ENCODE measurements at regions not wholly inside any gene's neighbourhood (a gene's known extent, or its start where the extent isn't known, plus 50 kb on each side); places are given as distances from the start of the nearest gene placed in this dataset.
"Not testable (repeated sequence)": the region's sequence is repeated elsewhere in the genome, so short reads cannot be mapped to it uniquely, and the experiment has no call there.

DNA sequence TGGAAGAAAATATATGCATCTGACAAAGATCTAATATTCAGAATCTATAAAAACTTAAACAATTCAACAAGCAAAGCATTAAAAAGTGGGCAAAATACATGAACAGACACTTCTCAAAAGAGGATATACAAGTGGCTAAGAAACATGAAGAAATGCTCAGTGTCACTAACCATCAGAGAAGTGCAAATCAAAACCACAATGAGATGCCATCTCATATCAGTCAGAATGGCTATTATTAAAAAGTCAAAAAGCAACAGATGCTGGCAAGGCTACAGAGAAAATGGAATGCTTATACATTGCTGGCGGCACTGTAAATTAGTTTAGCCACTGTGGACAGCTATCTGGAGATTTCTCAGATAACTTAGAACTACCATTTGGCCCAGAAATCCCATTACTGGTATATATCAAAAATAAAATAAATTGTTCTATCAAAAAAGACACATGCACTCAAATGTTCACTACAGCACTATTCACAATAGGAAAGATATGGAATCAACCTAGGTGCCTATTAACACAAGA is 179.5 kb downstream of the PCTP start:
- ATAC-seq (ENCODE audit: low read depth) (no peak), DNase-seq (no peak)
- Mint-ChIP-seq H3K4me1 (no peaks in the 10 kb centered on the region), H3K27ac (no peak overlapping the region), H3K36me3 (ENCODE audit: low read depth) (no peaks in the 10 kb centered on the region), H3K4me3 (no peak overlapping the region), H3K9me3 (peaks cover 2% of the 10 kb centered on the region), H3K27me3 (peaks cover 4% of the 10 kb centered on the region)
- intact Hi-C loops (cut with micrococcal nuclease) = no loop called here
- TF ChIP-seq, protein P1, sequence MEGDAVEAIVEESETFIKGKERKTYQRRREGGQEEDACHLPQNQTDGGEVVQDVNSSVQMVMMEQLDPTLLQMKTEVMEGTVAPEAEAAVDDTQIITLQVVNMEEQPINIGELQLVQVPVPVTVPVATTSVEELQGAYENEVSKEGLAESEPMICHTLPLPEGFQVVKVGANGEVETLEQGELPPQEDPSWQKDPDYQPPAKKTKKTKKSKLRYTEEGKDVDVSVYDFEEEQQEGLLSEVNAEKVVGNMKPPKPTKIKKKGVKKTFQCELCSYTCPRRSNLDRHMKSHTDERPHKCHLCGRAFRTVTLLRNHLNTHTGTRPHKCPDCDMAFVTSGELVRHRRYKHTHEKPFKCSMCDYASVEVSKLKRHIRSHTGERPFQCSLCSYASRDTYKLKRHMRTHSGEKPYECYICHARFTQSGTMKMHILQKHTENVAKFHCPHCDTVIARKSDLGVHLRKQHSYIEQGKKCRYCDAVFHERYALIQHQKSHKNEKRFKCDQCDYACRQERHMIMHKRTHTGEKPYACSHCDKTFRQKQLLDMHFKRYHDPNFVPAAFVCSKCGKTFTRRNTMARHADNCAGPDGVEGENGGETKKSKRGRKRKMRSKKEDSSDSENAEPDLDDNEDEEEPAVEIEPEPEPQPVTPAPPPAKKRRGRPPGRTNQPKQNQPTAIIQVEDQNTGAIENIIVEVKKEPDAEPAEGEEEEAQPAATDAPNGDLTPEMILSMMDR (IDR thresholded peaks at IDR 0.05) = no peak
- ChIA-PET CTCF (no interaction called here), POLR2A (no interaction called here)

DNA sequence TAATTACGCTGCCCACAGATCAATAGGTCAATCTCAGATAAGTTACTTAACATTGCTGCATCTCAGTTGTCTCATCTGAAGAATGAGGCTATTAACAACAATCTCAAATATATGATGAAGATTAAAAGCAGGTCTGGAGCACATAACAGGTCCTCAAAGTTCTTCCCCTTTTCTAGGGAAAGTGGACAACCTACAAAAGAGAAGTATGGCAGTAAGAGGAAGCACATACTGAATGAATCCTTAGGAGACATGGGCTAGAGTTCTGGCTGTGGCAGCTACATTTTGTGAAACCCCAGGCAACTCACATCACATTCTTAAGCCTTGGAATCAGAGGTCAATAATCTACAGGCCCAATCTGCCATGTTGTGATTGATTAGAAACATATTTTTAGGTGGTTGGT is 180.6 kb downstream of the PCTP start:
- ATAC-seq (ENCODE audit: low read depth) (no peak), DNase-seq (no peak)
- Mint-ChIP-seq H3K36me3 (ENCODE audit: low read depth) (no peaks in the 10 kb centered on the region), H3K27ac (no peak overlapping the region), H3K4me1 (no peaks in the 10 kb centered on the region), H3K9me3 (no peaks in the 10 kb centered on the region), H3K4me3 (no peak overlapping the region), H3K27me3 (peaks cover 3% of the 10 kb centered on the region)
- ChIA-PET POLR2A (no interaction called here), CTCF (no interaction called here)
- TF ChIP-seq, protein P1 (IDR thresholded peaks at IDR 0.05) = no peak
- intact Hi-C loops (cut with micrococcal nuclease) = no loop called here

DNA sequence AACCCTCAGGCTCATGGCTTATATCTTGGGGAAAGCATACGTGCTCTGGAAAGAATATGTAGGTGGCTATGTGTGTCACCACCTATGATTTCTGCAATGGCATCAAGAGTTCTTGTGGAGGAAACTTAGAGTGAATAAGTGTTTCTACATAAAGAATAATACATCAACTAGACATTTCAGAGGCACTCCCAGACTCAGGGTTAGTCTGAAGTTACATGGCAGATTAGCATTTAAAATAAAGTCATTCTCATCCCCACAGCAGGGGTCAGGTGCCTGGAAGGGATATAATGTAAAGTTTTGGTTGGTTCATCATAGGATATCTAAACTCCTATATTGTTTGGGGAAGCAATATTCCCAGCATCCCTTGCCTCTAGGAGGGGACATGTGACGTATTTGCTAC is 182.1 kb downstream of the PCTP start:
- no peak for DNase-seq
- CTCF ChIA-PET = no interaction called here
- POLR2A ChIA-PET = no interaction called here
- Mint-ChIP-seq H3K36me3 (ENCODE audit: low read depth) (no peaks in the 10 kb centered on the region), H3K4me3 (no peak overlapping the region), H3K9me3 (no peaks in the 10 kb centered on the region), H3K27me3 (peaks cover 3% of the 10 kb centered on the region), H3K4me1 (no peaks in the 10 kb centered on the region), H3K27ac (no peak overlapping the region)
- TF ChIP-seq, protein P1 (IDR thresholded peaks at IDR 0.05) = no peak
- intact Hi-C loops (cut with micrococcal nuclease) = no loop called here
- no peak for ATAC-seq (ENCODE audit: low read depth)

DNA sequence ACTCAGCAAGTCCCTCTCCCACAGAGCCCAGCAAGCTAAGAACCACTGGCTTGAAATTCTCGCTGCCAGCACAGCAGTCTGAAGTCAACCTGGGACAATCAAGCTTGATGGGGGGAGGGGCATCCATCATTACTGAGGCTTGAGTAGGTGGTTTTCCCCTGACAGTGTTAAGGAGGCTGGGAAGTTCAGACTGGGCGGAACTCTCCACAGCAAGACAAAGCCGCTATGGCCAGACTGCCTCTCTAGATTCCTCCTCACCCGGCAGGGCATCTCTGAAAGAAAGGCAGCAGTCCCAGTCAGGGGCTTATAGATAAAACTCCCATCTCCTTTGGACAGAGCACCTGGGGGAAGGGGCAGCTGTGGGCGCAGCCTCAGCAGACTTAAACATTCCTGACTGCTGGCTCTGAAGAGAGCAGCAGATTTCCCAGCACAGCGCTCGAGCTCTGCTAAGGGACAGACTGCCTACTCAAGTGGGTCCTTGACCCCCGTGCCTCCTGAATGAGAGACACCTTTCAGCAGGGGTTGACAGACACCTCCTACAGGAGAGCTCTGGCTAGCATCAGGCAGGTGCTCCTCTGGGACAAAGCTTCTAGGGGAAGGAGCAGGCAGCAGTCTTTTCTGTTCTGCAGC is 188.4 kb downstream of the PCTP start:
- H3K36me3 Mint-ChIP-seq (ENCODE audit: low read depth); DNase-seq; H3K27ac Mint-ChIP-seq; H3K27me3 Mint-ChIP-seq; H3K4me1 Mint-ChIP-seq; H3K4me3 Mint-ChIP-seq; intact Hi-C loops (cut with micrococcal nuclease); CTCF ChIA-PET; ATAC-seq (ENCODE audit: low read depth): not testable (repeated sequence)
- POLR2A ChIA-PET = interaction anchor here (0.6 to 0.7 kb wide), 2 partner anchors 8 to 658 kb away, joined by 3 to 4 read pairs; no protein-coding TSS in a partner anchor
- H3K9me3 Mint-ChIP-seq = peaks cover 16% of the 10 kb centered on the region

DNA sequence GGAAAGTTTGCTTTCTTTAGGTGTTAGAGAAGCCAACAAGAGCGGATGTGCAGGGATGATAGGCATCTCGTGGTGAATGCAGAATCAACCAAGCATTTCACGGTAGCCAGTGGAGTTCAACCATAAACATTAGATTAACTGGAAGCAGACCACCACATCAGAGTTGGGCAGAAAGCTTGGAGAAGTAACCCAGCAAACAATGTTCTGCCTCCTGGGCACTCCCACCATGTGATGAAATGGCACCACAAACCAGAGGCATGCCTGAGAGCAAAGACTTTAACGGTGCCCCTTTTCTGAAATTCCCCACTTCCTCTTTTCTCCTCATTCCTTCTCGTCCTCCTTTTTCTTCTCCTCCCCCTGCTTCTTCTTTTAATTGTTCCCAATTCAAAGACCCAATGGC is 193.5 kb upstream of the ANKFN1 start:
- no peak for DNase-seq
- ChIA-PET POLR2A (no interaction called here), CTCF (no interaction called here)
- no peaks in the 10 kb centered on the region for H3K36me3 Mint-ChIP-seq (ENCODE audit: low read depth)
- no peak overlapping the region for H3K27ac Mint-ChIP-seq
- H3K4me3 Mint-ChIP-seq = no peak overlapping the region
- no peaks in the 10 kb centered on the region for H3K9me3 Mint-ChIP-seq
- TF ChIP-seq, protein P1 (IDR thresholded peaks at IDR 0.05) = no peak
- no peaks in the 10 kb centered on the region for H3K27me3 Mint-ChIP-seq
- no peak for ATAC-seq (ENCODE audit: low read depth)
- intact Hi-C loops (cut with micrococcal nuclease) = no loop called here
- H3K4me1 Mint-ChIP-seq = no peaks in the 10 kb centered on the region

DNA sequence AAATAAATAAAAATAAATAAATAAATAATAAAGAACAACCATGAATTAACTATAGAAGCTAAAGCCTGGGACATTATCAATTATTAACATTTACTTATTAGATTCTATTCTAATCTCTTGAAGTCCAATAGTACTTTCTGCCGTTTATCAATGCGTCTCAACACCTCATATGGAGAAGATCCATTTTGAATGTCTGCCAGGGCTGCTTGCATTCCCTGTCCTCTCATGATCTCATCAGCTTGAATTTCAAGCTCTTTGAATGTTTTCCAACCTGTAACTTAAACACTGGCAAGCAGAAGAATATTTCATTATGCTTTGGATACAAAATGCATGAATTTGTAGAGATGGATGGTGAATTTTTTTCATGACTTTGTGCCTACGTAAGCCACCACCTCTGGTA is 191.9 kb upstream of the ANKFN1 start:
- POLR2A ChIA-PET = no interaction called here
- ATAC-seq (ENCODE audit: low read depth) (no peak), DNase-seq (no peak)
- no peaks in the 10 kb centered on the region for H3K9me3 Mint-ChIP-seq
- no peak overlapping the region for H3K27ac Mint-ChIP-seq
- no peaks in the 10 kb centered on the region for H3K27me3 Mint-ChIP-seq
- intact Hi-C loops (cut with micrococcal nuclease) = no loop called here
- no peaks in the 10 kb centered on the region for H3K36me3 Mint-ChIP-seq (ENCODE audit: low read depth)
- no peak overlapping the region for H3K4me3 Mint-ChIP-seq
- H3K4me1 Mint-ChIP-seq = no peaks in the 10 kb centered on the region
- TF ChIP-seq, protein P1 (IDR thresholded peaks at IDR 0.05) = no peak
- CTCF ChIA-PET = no interaction called here

Measured in activated B cell treated with CpG ODN at 0.5 μM for 24 hours (primary cell).